ENCODE measurements at regions not wholly inside any gene's neighbourhood (a gene's known extent, or its start where the extent isn't known, plus 50 kb on each side); places are given as distances from the start of the nearest gene placed in this dataset.
"Not testable (repeated sequence)": the region's sequence is repeated elsewhere in the genome, so short reads cannot be mapped to it uniquely, and the experiment has no call there.

- H3K4me3 ChIP-seq (ENCODE audit: low read length), result no peak overlapping the region
- H3K9me3 ChIP-seq (ENCODE audit: control insufficient read depth, low read length), result no peaks in the 10 kb centered on the region
- 65% methylated on average over 4 of the region's 4 CpGs for WGBS
- H3K4me1 ChIP-seq (ENCODE audit: control insufficient read depth, insufficient read depth, low read length), result no peaks in the 10 kb centered on the region
- no peaks in the 10 kb centered on the region for H3K27me3 ChIP-seq (ENCODE audit: control insufficient read depth, insufficient read depth)
- no peak for DNase-seq
- H3K27ac ChIP-seq (ENCODE audit: low read length), result no peak overlapping the region
- no peak for ATAC-seq
- intact Hi-C loops (cut with DNase I), result no loop called here
Measured at GRCh38 chr4:155033604-155034003, 174.8 kb upstream of the NPY2R start.

GRCh38 chr4:155037031-155037430 lies 171.4 kb upstream of the NPY2R start:
- DNase-seq, result no peak
- Histone ChIP-seq H3K27ac (ENCODE audit: low read length) (no peak overlapping the region), H3K4me1 (ENCODE audit: control insufficient read depth, insufficient read depth, low read length) (no peaks in the 10 kb centered on the region), H3K27me3 (ENCODE audit: control insufficient read depth, insufficient read depth) (no peaks in the 10 kb centered on the region), H3K4me3 (ENCODE audit: low read length) (no peak overlapping the region), H3K9me3 (ENCODE audit: control insufficient read depth, low read length) (no peaks in the 10 kb centered on the region)
- ATAC-seq, result no peak
- WGBS, result 84% methylated on average over 1 of the region's 1 CpG
- intact Hi-C loops (cut with DNase I), result no loop called here

DNA sequence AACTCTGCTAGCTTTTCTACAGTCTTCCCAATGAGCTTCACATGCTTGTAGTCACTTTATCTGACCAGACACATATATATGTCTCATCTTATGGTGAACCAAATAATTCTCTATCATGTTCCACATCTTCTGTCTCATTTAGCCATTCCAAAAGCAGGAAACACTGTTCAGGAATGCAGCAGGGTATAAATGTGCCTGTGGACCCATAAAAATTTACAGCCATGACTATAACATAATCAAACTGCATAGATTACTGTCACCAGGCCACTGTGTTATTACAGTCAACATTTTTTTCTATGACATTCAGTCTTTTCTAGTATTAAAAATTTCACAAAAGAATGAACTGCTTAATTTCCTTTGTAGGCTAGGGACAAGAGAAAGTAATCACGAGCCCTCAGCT lies 170.0 kb upstream of the NPY2R start:
- no peaks in the 10 kb centered on the region for H3K4me1 ChIP-seq (ENCODE audit: control insufficient read depth, insufficient read depth, low read length)
- no peaks in the 10 kb centered on the region for H3K27me3 ChIP-seq (ENCODE audit: control insufficient read depth, insufficient read depth)
- H3K9me3 ChIP-seq (ENCODE audit: control insufficient read depth, low read length), result no peaks in the 10 kb centered on the region
- no peak for DNase-seq
- intact Hi-C loops (cut with DNase I), result no loop called here
- no peak for ATAC-seq
- no peak overlapping the region for H3K27ac ChIP-seq (ENCODE audit: low read length)
- H3K4me3 ChIP-seq (ENCODE audit: low read length), result no peak overlapping the region
- 70% methylated on average over 1 of the region's 1 CpG for WGBS

GRCh38 chr4:155039162-155039561 lies 169.3 kb upstream of the NPY2R start:
- Histone ChIP-seq H3K27me3 (ENCODE audit: control insufficient read depth, insufficient read depth) (no peaks in the 10 kb centered on the region), H3K9me3 (ENCODE audit: control insufficient read depth, low read length) (no peaks in the 10 kb centered on the region), H3K4me1 (ENCODE audit: control insufficient read depth, insufficient read depth, low read length) (no peaks in the 10 kb centered on the region), H3K27ac (ENCODE audit: low read length) (no peak overlapping the region), H3K4me3 (ENCODE audit: low read length) (no peak overlapping the region)
- ATAC-seq (no peak), DNase-seq (no peak)
- intact Hi-C loops (cut with DNase I), result no loop called here

DNA sequence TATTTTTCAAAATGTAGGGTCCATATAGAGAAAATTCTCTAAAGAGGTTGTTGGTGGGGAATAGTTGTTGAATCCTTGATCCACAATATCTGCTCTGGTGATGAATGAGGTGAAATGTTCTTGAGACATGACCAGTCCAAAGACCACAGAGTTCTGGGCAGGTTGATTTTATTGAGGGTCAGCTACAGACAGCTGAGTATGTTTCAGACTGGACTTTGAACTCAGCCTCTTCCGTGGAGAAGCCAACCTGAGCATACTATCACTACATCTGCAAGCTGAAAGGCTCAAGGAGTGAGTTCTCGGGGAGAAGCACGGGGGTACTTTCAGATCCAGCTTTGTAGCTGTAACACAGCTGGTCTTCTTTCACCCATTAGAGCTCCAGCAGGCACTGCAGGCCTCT lies 168.4 kb upstream of the NPY2R start:
- DNase-seq, result no peak
- no peaks in the 10 kb centered on the region for H3K4me1 ChIP-seq (ENCODE audit: control insufficient read depth, insufficient read depth, low read length)
- H3K27ac ChIP-seq (ENCODE audit: low read length), result no peak overlapping the region
- intact Hi-C loops (cut with DNase I), result no loop called here
- no peak overlapping the region for H3K4me3 ChIP-seq (ENCODE audit: low read length)
- no peaks in the 10 kb centered on the region for H3K27me3 ChIP-seq (ENCODE audit: control insufficient read depth, insufficient read depth)
- 80% methylated on average over 3 of the region's 3 CpGs for WGBS
- no peaks in the 10 kb centered on the region for H3K9me3 ChIP-seq (ENCODE audit: control insufficient read depth, low read length)
- ATAC-seq, result no peak

- no peaks in the 10 kb centered on the region for H3K27me3 ChIP-seq (ENCODE audit: control insufficient read depth, insufficient read depth)
- DNase-seq (no peak), ATAC-seq (peak in 1 of 2 donors; percentile 51)
- intact Hi-C loops (cut with DNase I), result no loop called here
- no peaks in the 10 kb centered on the region for H3K4me1 ChIP-seq (ENCODE audit: control insufficient read depth, insufficient read depth, low read length)
- no peaks in the 10 kb centered on the region for H3K9me3 ChIP-seq (ENCODE audit: control insufficient read depth, low read length)
- no peak overlapping the region for H3K27ac ChIP-seq (ENCODE audit: low read length)
- no peak overlapping the region for H3K4me3 ChIP-seq (ENCODE audit: low read length)
- WGBS, result 28% methylated on average over 2 of the region's 2 CpGs
Measured at GRCh38 chr4:155042014-155042413, 166.4 kb upstream of the NPY2R start.

DNA sequence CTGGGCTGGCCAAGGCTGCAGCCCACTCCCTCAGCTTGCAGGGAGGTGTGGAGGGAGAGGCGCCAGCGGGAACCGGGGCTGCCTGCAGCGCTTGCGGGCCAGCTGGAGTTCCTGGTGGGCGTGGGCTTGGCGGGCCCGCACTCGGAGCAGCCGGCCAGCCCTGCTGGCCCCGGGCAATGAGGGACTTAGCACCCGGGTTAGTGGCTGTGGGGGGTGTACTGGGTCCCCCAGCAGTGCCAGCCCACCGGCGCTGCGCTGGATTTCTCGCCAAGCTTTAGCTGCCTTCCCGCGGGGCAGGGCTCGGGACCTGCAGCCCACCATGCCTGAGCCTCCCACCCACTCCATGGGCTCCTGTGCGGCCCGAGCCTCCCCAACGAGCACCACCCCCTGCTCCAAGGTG lies 164.2 kb upstream of the NPY2R start:
- H3K27ac ChIP-seq (ENCODE audit: low read length); H3K4me3 ChIP-seq (ENCODE audit: low read length); intact Hi-C loops (cut with DNase I); ATAC-seq; H3K4me1 ChIP-seq (ENCODE audit: control insufficient read depth, insufficient read depth, low read length); H3K9me3 ChIP-seq (ENCODE audit: control insufficient read depth, low read length); H3K27me3 ChIP-seq (ENCODE audit: control insufficient read depth, insufficient read depth); DNase-seq: not testable (repeated sequence)
- 96% methylated on average over 22 of the region's 22 CpGs for WGBS

DNA sequence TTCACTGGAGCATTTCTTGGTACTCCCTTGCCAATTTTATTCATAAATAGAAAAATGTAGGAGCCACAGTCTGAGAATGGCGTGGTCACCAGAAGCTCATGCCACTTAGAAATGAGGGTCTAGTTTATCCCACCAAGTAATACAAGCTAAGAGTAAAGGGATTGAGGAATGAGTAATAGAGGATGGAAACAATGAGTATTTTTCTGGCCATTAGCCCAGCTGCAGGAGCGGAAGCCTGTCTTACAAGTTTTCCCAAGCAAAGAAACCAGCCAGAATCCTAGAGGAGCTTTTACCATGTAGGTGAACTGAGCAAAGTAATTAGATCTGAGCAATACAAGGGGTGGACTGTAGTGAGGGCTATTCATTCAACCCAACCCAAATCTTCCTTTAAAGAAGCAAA lies 160.7 kb upstream of the NPY2R start:
- H3K4me1 ChIP-seq (ENCODE audit: control insufficient read depth, insufficient read depth, low read length), result no peaks in the 10 kb centered on the region
- no peaks in the 10 kb centered on the region for H3K9me3 ChIP-seq (ENCODE audit: control insufficient read depth, low read length)
- 68% methylated on average over 2 of the region's 2 CpGs for WGBS
- intact Hi-C loops (cut with DNase I), result no loop called here
- no peaks in the 10 kb centered on the region for H3K27me3 ChIP-seq (ENCODE audit: control insufficient read depth, insufficient read depth)
- ATAC-seq (no peak), DNase-seq (no peak)
- H3K27ac ChIP-seq (ENCODE audit: low read length), result no peak overlapping the region
- no peak overlapping the region for H3K4me3 ChIP-seq (ENCODE audit: low read length)

DNA sequence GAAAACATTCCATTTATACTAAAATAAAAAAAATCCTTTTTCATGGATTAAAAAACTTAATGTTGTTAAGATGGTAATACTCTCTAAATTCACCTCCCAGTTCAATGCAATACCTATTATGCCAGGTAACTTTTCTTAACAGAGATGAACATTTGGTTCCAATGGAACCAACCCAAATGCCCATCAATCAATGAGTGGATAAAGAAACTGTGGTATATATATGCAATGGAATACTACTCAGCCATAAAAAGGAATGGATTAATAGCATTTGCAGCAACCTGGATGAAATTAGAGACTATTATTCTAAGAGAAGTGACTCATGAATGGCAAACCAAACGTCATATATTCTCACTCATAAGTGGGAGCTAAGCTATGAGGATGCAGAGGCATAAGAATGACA lies 154.4 kb upstream of the NPY2R start:
- 61% methylated on average over 1 of the region's 1 CpG for WGBS
- H3K9me3 ChIP-seq (ENCODE audit: control insufficient read depth, low read length); H3K4me3 ChIP-seq (ENCODE audit: low read length); DNase-seq; H3K27ac ChIP-seq (ENCODE audit: low read length); H3K4me1 ChIP-seq (ENCODE audit: control insufficient read depth, insufficient read depth, low read length); intact Hi-C loops (cut with DNase I); ATAC-seq; H3K27me3 ChIP-seq (ENCODE audit: control insufficient read depth, insufficient read depth): not testable (repeated sequence)

DNA sequence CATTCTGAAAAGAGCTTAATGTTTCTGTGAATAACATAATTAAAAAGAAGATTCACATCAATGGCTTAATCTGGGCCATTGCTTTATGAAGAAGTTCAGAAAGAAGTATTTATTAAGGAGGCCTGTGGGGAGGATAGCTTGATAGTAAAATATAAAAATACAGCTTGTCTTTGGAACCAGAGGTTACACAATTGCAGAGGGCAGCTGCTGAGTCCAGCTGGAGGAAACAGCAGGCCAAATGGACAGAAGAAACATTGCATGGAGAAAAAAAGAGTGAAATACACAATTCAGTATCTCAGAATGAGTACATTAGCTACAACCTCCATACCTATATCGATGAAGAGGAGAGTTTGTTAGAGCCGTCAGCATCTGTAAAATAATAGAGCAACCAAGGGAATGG lies 148.0 kb upstream of the NPY2R start:
- ATAC-seq, result peak; percentile 16 to 72
- H3K4me1 ChIP-seq (ENCODE audit: control insufficient read depth, insufficient read depth, low read length), result no peaks in the 10 kb centered on the region
- H3K27ac ChIP-seq (ENCODE audit: low read length), result no peak overlapping the region
- no peaks in the 10 kb centered on the region for H3K27me3 ChIP-seq (ENCODE audit: control insufficient read depth, insufficient read depth)
- intact Hi-C loops (cut with DNase I), result no loop called here
- no peak overlapping the region for H3K4me3 ChIP-seq (ENCODE audit: low read length)
- no peaks in the 10 kb centered on the region for H3K9me3 ChIP-seq (ENCODE audit: control insufficient read depth, low read length)
- peak in 2 of 3 donors; percentile 44 to 52 for DNase-seq
- 75% methylated on average over 2 of the region's 2 CpGs for WGBS

DNA sequence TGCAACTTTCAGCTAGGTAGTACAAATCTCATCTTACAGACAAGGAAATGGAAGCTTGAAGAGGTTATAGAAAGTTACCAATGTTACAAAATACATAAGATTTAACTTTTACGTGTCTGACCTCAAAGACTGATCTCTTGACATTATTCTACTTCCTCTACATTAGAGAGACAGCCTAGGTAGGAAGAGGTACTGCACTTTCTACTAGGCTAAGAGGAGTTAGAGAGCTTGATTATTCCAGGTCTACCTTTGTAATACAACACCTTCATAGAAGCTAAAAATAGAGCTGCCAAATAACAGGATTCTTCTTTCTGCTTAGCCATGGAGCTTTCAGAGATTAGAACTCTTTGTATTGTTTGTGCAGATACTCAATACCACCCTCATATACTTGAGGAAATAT lies 147.6 kb upstream of the NPY2R start:
- H3K9me3 ChIP-seq (ENCODE audit: control insufficient read depth, low read length), result no peaks in the 10 kb centered on the region
- 81% methylated on average over 1 of the region's 1 CpG for WGBS
- no peaks in the 10 kb centered on the region for H3K4me1 ChIP-seq (ENCODE audit: control insufficient read depth, insufficient read depth, low read length)
- no peak overlapping the region for H3K4me3 ChIP-seq (ENCODE audit: low read length)
- H3K27ac ChIP-seq (ENCODE audit: low read length), result no peak overlapping the region
- ATAC-seq, result no peak
- no peaks in the 10 kb centered on the region for H3K27me3 ChIP-seq (ENCODE audit: control insufficient read depth, insufficient read depth)
- no peak for DNase-seq
- intact Hi-C loops (cut with DNase I), result no loop called here

DNA sequence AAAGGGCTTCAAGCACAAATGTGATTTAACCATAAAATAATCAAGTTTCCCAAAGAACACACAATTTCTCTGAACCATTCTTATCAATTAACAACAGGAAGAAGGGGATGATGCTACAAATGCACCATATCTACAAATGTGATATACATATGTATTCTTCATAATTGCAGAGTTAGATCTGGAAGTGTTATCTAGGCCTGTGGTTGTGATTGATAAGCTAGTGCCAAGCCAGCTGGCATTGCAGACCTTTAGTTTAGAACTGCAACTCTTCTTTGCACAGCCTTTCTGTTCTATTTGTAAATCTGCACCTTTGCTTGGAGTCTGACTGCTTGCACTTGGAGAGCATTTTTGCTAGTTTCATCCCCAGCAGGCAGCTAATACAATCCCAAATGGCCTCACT lies 145.5 kb upstream of the NPY2R start:
- ATAC-seq (no peak), DNase-seq (no peak)
- intact Hi-C loops (cut with DNase I), result no loop called here
- no peaks in the 10 kb centered on the region for H3K27me3 ChIP-seq (ENCODE audit: control insufficient read depth, insufficient read depth)
- no peaks in the 10 kb centered on the region for H3K9me3 ChIP-seq (ENCODE audit: control insufficient read depth, low read length)
- H3K27ac ChIP-seq (ENCODE audit: low read length), result no peak overlapping the region
- no peaks in the 10 kb centered on the region for H3K4me1 ChIP-seq (ENCODE audit: control insufficient read depth, insufficient read depth, low read length)
- H3K4me3 ChIP-seq (ENCODE audit: low read length), result no peak overlapping the region

All from right cardiac atrium (tissue), 5 donors.